Natural killer cell (primary cell): ENCODE measurements at regions not wholly inside any gene's neighbourhood (a gene's known extent, or its start where the extent isn't known, plus 50 kb on each side); places are given as distances from the start of the nearest gene placed in this dataset.

Experiments used
- ATAC-seq, 3 donors: fragments of 150-1000 bp in 2 of 3; fragments of 200-7000 bp in 1 of 3; cut with Tn5 transposase; 1 replicate in 1 of 3; 2 replicates in 2 of 3; pipeline ENCODE4 v1.10.0; 2021; ENCODE audit warnings: mild to moderate bottlenecking in 2 of 3, moderate library complexity in 2 of 3
- DNase-seq, 2 donors: peaks; one replicate each; pipeline versions ENCODE4 v3.0.0 to v3.0.0-alpha.2; 2013 to 2021; ENCODE audit warnings: mixed read lengths in 1 of 2
- H3K27ac ChIP-seq: one replicate; pipeline ENCODE4 v1.5.1; 2013; ENCODE audit warnings: mild to moderate bottlenecking, low read length
- H3K27me3 ChIP-seq: one replicate; pipeline ENCODE4 v1.6.1; 2013; ENCODE audit warnings: low read length; ENCODE audit not compliant: control insufficient read depth, insufficient read depth
- H3K36me3 ChIP-seq: one replicate; pipeline ENCODE4 v1.6.1; 2013; ENCODE audit warnings: low read length; ENCODE audit not compliant: control insufficient read depth, insufficient read depth
- H3K4me1 ChIP-seq: one replicate; pipeline ENCODE4 v1.6.1; 2013; ENCODE audit warnings: low read length; ENCODE audit not compliant: control insufficient read depth, insufficient read depth
- H3K4me3 ChIP-seq: one replicate; pipeline ENCODE4 v1.5.1; 2013; ENCODE audit warnings: low read length
- H3K9me3 ChIP-seq: one replicate; pipeline ENCODE4 v1.6.1; 2013; ENCODE audit warnings: low read length; ENCODE audit not compliant: control insufficient read depth, insufficient read depth
- H3K27ac Mint-ChIP-seq, 2 donors: one replicate each; pipeline ENCODE4 v1.8.0; 2022; ENCODE audit warnings: mild to moderate bottlenecking in 2 of 2, mixed read lengths in 2 of 2, moderate library complexity in 1 of 2
- H3K27me3 Mint-ChIP-seq, 2 donors: one replicate each; pipeline ENCODE4 v1.8.0; 2022; ENCODE audit warnings: low read depth in 2 of 2, mixed read lengths in 2 of 2
- H3K36me3 Mint-ChIP-seq: one replicate; pipeline ENCODE4 v1.8.0; 2022; ENCODE audit warnings: mixed read lengths
- H3K4me1 Mint-ChIP-seq, 2 donors: one replicate each; pipeline ENCODE4 v1.8.0; 2022; ENCODE audit warnings: mixed read lengths in 2 of 2
- H3K4me3 Mint-ChIP-seq: one replicate; pipeline ENCODE4 v1.8.0; 2022; ENCODE audit warnings: mild to moderate bottlenecking, moderate library complexity, mixed read lengths
- H3K9me3 Mint-ChIP-seq, 2 donors: one replicate each; pipeline ENCODE4 v1.8.0; 2022; ENCODE audit warnings: mixed read lengths in 2 of 2
- CTCF ChIP-seq: fragments of 200-600 bp; IDR thresholded peaks from one replicate; pipeline ENCODE4 v1.8.0; 2022; ENCODE audit warnings: antibody characterized with exemption
- WGBS: methylation state at CpG from one replicate; pipeline ENCODE4 v1.1.7; 2013; ENCODE audit warnings: missing lambda C conversion rate; ENCODE audit not compliant: insufficient coverage; 5-methylcytosine and 5-hydroxymethylcytosine counted together
- intact Hi-C: fragments of 100-400 bp; cut with micrococcal nuclease; formaldehyde crosslinking; loops from one replicate; pipeline ENCODE4 v1.14.2; 2022

- TF ChIP-seq CTCF = no peak
- Histone ChIP-seq H3K27ac (no peak overlapping the region), H3K4me3 (no peak overlapping the region), H3K9me3 (peaks cover 9% of the 10 kb centered on the region), H3K4me1 (no peaks in the 10 kb centered on the region), H3K27me3 (no peaks in the 10 kb centered on the region), H3K36me3 (no peaks in the 10 kb centered on the region)
- Mint-ChIP-seq H3K9me3 (peaks cover 13 to 22% of the 10 kb centered on the region in 2 donors), H3K4me3 (no peak overlapping the region), H3K27ac (no peak overlapping the region), H3K36me3 (no peaks in the 10 kb centered on the region), H3K27me3 (no peaks in the 10 kb centered on the region), H3K4me1 (no peaks in the 10 kb centered on the region)
- ATAC-seq = no peak
- 54% methylated on average over 2 of the region's 2 CpGs for WGBS
- no peak for DNase-seq
- intact Hi-C loops = no loop called here
These were observed 180.7 kb upstream of the HS3ST5 start for GRCh38 chr6:114523508-114523907.

GRCh38 chr6:114521926-114522325 lies 179.1 kb upstream of the HS3ST5 start:
- DNase-seq (no peak), ATAC-seq (no peak)
- no peaks in the 10 kb centered on the region for H3K36me3 ChIP-seq
- no peaks in the 10 kb centered on the region for H3K4me1 ChIP-seq
- H3K27ac ChIP-seq = no peak overlapping the region
- Mint-ChIP-seq H3K4me1 (no peaks in the 10 kb centered on the region), H3K4me3 (no peak overlapping the region), H3K27ac (no peak overlapping the region), H3K9me3 (peaks cover 15 to 33% of the 10 kb centered on the region in 2 donors), H3K27me3 (no peaks in the 10 kb centered on the region), H3K36me3 (no peaks in the 10 kb centered on the region)
- no peaks in the 10 kb centered on the region for H3K27me3 ChIP-seq
- H3K4me3 ChIP-seq = no peak overlapping the region
- intact Hi-C loops = no loop called here
- 73% methylated on average over 3 of the region's 3 CpGs for WGBS
- TF ChIP-seq CTCF = no peak
- peaks cover 6% of the 10 kb centered on the region for H3K9me3 ChIP-seq

GRCh38 chr6:114520976-114521375 lies 178.2 kb upstream of the HS3ST5 start:
- Mint-ChIP-seq H3K4me3 (no peak overlapping the region), H3K27me3 (no peaks in the 10 kb centered on the region), H3K9me3 (peaks cover 15 to 29% of the 10 kb centered on the region in 2 donors), H3K36me3 (no peaks in the 10 kb centered on the region), H3K27ac (no peak overlapping the region), H3K4me1 (no peaks in the 10 kb centered on the region)
- WGBS = 94% methylated on average over 2 of the region's 3 CpGs
- Histone ChIP-seq H3K9me3 (peaks cover 6% of the 10 kb centered on the region), H3K4me1 (no peaks in the 10 kb centered on the region), H3K36me3 (no peaks in the 10 kb centered on the region), H3K4me3 (no peak overlapping the region), H3K27me3 (no peaks in the 10 kb centered on the region), H3K27ac (no peak overlapping the region)
- no peak for TF ChIP-seq CTCF
- no peak for DNase-seq
- intact Hi-C loops = no loop called here
- ATAC-seq = no peak

GRCh38 chr6:114514170-114514569 lies 171.3 kb upstream of the HS3ST5 start:
- no peaks in the 10 kb centered on the region for H3K4me1 ChIP-seq
- H3K36me3 ChIP-seq = no peaks in the 10 kb centered on the region
- Mint-ChIP-seq H3K36me3 (no peaks in the 10 kb centered on the region), H3K27me3 (no peaks in the 10 kb centered on the region), H3K4me1 (no peaks in the 10 kb centered on the region), H3K27ac (no peak overlapping the region), H3K4me3 (no peak overlapping the region), H3K9me3 (peaks cover 15 to 28% of the 10 kb centered on the region in 2 donors)
- H3K4me3 ChIP-seq = no peak overlapping the region
- TF ChIP-seq CTCF = no peak
- DNase-seq (no peak), ATAC-seq (no peak)
- intact Hi-C loops = no loop called here
- no peaks in the 10 kb centered on the region for H3K9me3 ChIP-seq
- WGBS = 62% methylated on average over 1 of the region's 1 CpG
- no peaks in the 10 kb centered on the region for H3K27me3 ChIP-seq
- no peak overlapping the region for H3K27ac ChIP-seq
